Astrocyte (in vitro differentiated cells and primary cell): ENCODE measurements at regions not wholly inside any gene's neighbourhood (a gene's known extent, or its start where the extent isn't known, plus 50 kb on each side); places are given as distances from the start of the nearest gene placed in this dataset.

ENCODE experiments used
- CTCF ChIP-seq: IDR thresholded peaks from 2 replicates; pipeline ENCODE4 v1.5.1; 2011; ENCODE audit warnings: low read depth, mild to moderate bottlenecking, inconsistent platforms, low read length, moderate library complexity; ENCODE audit not compliant: insufficient read depth
- EZH2 ChIP-seq: IDR thresholded peaks from 2 replicates; pipeline ENCODE4 v1.6.1; 2012; ENCODE audit warnings: mild to moderate bottlenecking, low read length, inconsistent platforms; ENCODE audit not compliant: insufficient read depth

GRCh38 chr22:49274754-49275380 is 552.8 kb downstream of the BRD1 start:
- TF ChIP-seq EZH2 = no peak
- no peak for TF ChIP-seq CTCF
